HL-60 (cell line): ENCODE measurements at regions not wholly inside any gene's neighbourhood (a gene's known extent, or its start where the extent isn't known, plus 50 kb on each side); places are given as distances from the start of the nearest gene placed in this dataset.
"Not testable (repeated sequence)": the region's sequence is repeated elsewhere in the genome, so short reads cannot be mapped to it uniquely, and the experiment has no call there.

ENCODE experiments used
- GABPA ChIP-seq: IDR thresholded peaks from 2 replicates; pipeline ENCODE4 v1.6.1; 2012; ENCODE audit warnings: low read depth
- POLR2AphosphoS5 ChIP-seq: IDR thresholded peaks from 2 replicates; pipeline ENCODE4 v1.6.1; 2012; ENCODE audit warnings: low read depth
- REST ChIP-seq: IDR thresholded peaks from 2 replicates; pipeline ENCODE4 v1.6.1; 2012; ENCODE audit warnings: low read depth; ENCODE audit not compliant: insufficient replicate concordance
- SPI1 ChIP-seq: IDR thresholded peaks from 2 replicates; pipeline ENCODE4 v1.6.1; 2012; ENCODE audit warnings: low read depth, mild to moderate bottlenecking, borderline replicate concordance
- TF ChIP-seq, protein P1 (sequence below): IDR thresholded peaks from one replicate; pipeline ENCODE4 v1.5.1; 2011; ENCODE audit warnings: low read length, control low read depth, inconsistent platforms; ENCODE audit not compliant: insufficient read depth

DNA sequence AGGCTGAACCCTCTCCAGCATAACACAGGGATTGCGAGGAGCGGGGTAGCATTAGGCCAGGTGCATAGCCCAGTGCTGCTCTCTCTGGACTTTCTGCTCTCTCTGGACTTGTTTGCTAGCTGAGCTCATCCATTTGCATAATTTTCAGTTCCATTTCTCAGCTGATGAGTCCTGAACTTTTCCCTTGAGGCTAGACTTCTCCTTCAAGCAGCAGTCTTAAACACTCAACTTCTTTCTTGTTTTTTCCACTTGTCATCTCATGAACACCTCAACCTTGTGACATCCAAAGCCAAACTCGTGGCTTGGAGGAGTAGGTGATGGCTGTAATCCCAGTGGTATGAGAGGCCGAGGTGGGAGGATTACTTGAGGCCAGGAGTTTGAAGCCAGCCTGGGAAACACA, 62.4 kb upstream of the EEF2KMT start:
- TF ChIP-seq, protein P1, sequence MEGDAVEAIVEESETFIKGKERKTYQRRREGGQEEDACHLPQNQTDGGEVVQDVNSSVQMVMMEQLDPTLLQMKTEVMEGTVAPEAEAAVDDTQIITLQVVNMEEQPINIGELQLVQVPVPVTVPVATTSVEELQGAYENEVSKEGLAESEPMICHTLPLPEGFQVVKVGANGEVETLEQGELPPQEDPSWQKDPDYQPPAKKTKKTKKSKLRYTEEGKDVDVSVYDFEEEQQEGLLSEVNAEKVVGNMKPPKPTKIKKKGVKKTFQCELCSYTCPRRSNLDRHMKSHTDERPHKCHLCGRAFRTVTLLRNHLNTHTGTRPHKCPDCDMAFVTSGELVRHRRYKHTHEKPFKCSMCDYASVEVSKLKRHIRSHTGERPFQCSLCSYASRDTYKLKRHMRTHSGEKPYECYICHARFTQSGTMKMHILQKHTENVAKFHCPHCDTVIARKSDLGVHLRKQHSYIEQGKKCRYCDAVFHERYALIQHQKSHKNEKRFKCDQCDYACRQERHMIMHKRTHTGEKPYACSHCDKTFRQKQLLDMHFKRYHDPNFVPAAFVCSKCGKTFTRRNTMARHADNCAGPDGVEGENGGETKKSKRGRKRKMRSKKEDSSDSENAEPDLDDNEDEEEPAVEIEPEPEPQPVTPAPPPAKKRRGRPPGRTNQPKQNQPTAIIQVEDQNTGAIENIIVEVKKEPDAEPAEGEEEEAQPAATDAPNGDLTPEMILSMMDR = not testable (repeated sequence)
- TF ChIP-seq POLR2AphosphoS5, REST, GABPA, SPI1: not testable (repeated sequence)
